Liver (tissue), 6 donors: ENCODE measurements at regions not wholly inside any gene's neighbourhood (a gene's known extent, or its start where the extent isn't known, plus 50 kb on each side); places are given as distances from the start of the nearest gene placed in this dataset.

ENCODE experiments used
- DNase-seq: peaks from one replicate; pipeline ENCODE4 v3.0.0-alpha.2; 2017; ENCODE audit warnings: low spot score
- H3K27ac ChIP-seq, 2 donors: one replicate each; pipeline ENCODE4 v1.7.0; 2013; ENCODE audit warnings: inconsistent platforms in 2 of 2, low read length in 2 of 2, control low read depth in 1 of 2, low read depth in 1 of 2, mild to moderate bottlenecking in 1 of 2
- H3K27me3 ChIP-seq, 4 donors: one replicate each; pipeline versions ENCODE4 v1.6.1 to v1.7.0; 2013; ENCODE audit warnings: low read length in 3 of 4, inconsistent platforms in 1 of 4, mild to moderate bottlenecking in 1 of 4, moderate library complexity in 1 of 4; ENCODE audit not compliant: control insufficient read depth in 4 of 4, insufficient read depth in 4 of 4
- H3K36me3 ChIP-seq, 4 donors: one replicate each; pipeline versions ENCODE4 v1.6.1 to v1.7.0; 2013; ENCODE audit warnings: low read length in 3 of 4, mild to moderate bottlenecking in 3 of 4, low read depth in 1 of 4, moderate library complexity in 1 of 4; ENCODE audit not compliant: control insufficient read depth in 4 of 4, insufficient read depth in 3 of 4
- H3K4me1 ChIP-seq, 4 donors: one replicate each; pipeline versions ENCODE4 v1.6.1 to v1.7.0; 2013; ENCODE audit warnings: low read length in 3 of 4, mild to moderate bottlenecking in 3 of 4, moderate library complexity in 1 of 4; ENCODE audit not compliant: control insufficient read depth in 4 of 4, insufficient read depth in 4 of 4
- H3K4me3 ChIP-seq, 3 donors: one replicate each; pipeline versions ENCODE4 v1.6.1 to v1.7.0; 2013; ENCODE audit warnings: low read length in 3 of 3, control low read depth in 1 of 3, low read depth in 1 of 3, mild to moderate bottlenecking in 1 of 3
- H3K9ac ChIP-seq, 2 donors: one replicate each; pipeline ENCODE4 v1.7.0; 2013; ENCODE audit warnings: low read length in 2 of 2, mild to moderate bottlenecking in 2 of 2, moderate library complexity in 2 of 2, control low read depth in 1 of 2, low read depth in 1 of 2
- H3K9me3 ChIP-seq, 4 donors: one replicate each; pipeline versions ENCODE4 v1.6.1 to v1.7.0; 2013; ENCODE audit warnings: low read length in 3 of 4; ENCODE audit not compliant: control insufficient read depth in 4 of 4
- EGR1 ChIP-seq, 2 donors: IDR thresholded peaks; 2 replicates each; pipeline ENCODE4 v1.6.1; 2016 to 2018; ENCODE audit warnings: antibody characterized with exemption in 2 of 2, low read depth in 2 of 2
- FOXA1 ChIP-seq: IDR thresholded peaks from 2 replicates; pipeline ENCODE4 v1.6.1; 2016; ENCODE audit warnings: antibody characterized with exemption
- HNF4G ChIP-seq: IDR thresholded peaks from 2 replicates; pipeline ENCODE4 v1.6.1; 2016; ENCODE audit warnings: antibody characterized with exemption
- NR2F2 ChIP-seq: IDR thresholded peaks from 2 replicates; pipeline ENCODE4 v1.6.1; 2016; ENCODE audit warnings: antibody characterized with exemption
- SP1 ChIP-seq: IDR thresholded peaks from 2 replicates; pipeline ENCODE4 v1.6.1; 2018; ENCODE audit warnings: antibody characterized with exemption, mild to moderate bottlenecking
- YY1 ChIP-seq: IDR thresholded peaks from 2 replicates; pipeline ENCODE4 v1.6.1; 2016; ENCODE audit warnings: antibody characterized with exemption, mild to moderate bottlenecking
- TF ChIP-seq, protein P1 (sequence below): IDR thresholded peaks from 2 replicates; pipeline ENCODE4 v1.6.1; 2016; ENCODE audit warnings: antibody characterized with exemption
- TF ChIP-seq, protein P2 (sequence below): IDR thresholded peaks from 2 replicates; pipeline ENCODE4 v1.6.1; 2016; ENCODE audit warnings: antibody characterized with exemption
- TF ChIP-seq, protein P3 (sequence below): IDR thresholded peaks from 2 replicates; pipeline ENCODE4 v1.6.1; 2016; ENCODE audit warnings: antibody characterized with exemption, mild to moderate bottlenecking
- donor health status: healthy.
- donor health status: healthy.
- donor health status: healthy.

DNA sequence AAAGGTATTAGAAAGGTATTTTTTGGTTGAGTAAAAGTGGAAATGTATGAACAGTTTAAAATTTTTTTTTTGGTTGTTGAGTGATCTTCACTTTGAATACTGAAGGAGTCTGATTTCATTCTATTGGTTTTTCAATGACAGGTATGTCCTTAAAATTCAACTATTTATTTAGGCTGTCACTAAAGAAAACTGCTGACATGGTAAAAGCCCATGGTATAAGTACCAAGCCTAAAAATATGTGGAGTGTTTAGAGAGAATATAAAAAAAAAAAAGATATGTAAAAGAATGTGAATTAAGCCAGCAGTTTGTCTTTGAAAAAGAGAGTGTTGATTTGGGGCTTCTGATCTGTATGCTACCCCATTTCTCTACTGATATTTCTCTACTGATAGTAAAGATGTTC lies 90.3 kb upstream of the SUCLG2 start:
- H3K27ac ChIP-seq, result no peak overlapping the region
- H3K9ac ChIP-seq, result no peak overlapping the region
- TF ChIP-seq EGR1 (IDR thresholded peaks at IDR 0.05; ENCODE audit: low read depth in 2 of 2), result no peak
- TF ChIP-seq FOXA1, result no peak
- no peak for TF ChIP-seq NR2F2
- TF ChIP-seq, protein P1, sequence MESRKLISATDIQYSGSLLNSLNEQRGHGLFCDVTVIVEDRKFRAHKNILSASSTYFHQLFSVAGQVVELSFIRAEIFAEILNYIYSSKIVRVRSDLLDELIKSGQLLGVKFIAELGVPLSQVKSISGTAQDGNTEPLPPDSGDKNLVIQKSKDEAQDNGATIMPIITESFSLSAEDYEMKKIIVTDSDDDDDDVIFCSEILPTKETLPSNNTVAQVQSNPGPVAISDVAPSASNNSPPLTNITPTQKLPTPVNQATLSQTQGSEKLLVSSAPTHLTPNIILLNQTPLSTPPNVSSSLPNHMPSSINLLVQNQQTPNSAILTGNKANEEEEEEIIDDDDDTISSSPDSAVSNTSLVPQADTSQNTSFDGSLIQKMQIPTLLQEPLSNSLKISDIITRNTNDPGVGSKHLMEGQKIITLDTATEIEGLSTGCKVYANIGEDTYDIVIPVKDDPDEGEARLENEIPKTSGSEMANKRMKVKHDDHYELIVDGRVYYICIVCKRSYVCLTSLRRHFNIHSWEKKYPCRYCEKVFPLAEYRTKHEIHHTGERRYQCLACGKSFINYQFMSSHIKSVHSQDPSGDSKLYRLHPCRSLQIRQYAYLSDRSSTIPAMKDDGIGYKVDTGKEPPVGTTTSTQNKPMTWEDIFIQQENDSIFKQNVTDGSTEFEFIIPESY, result no peak

DNA sequence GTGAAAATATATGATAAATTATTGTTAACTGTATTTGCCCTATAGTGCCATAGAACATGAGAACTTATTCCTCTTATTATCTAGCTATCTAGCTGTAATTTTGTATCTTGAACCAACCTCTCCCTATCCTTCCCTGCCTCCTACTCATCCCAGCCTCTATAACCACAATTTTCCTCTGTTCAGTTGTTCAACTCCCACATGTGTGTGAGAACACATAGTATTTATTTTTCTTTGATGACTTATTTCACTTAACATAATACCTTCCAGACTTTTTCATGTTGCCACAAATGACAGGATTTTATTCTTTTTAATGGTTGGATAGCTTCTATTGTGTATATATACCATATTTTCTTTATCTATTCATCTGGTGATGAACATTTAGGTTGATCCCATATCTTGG lies 85.4 kb upstream of the SUCLG2 start:
- H3K27ac ChIP-seq, result no peak overlapping the region
- H3K4me3 ChIP-seq, result no peak overlapping the region
- TF ChIP-seq, protein P2, sequence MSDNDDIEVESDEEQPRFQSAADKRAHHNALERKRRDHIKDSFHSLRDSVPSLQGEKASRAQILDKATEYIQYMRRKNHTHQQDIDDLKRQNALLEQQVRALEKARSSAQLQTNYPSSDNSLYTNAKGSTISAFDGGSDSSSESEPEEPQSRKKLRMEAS, result no peak
- TF ChIP-seq, protein P3, sequence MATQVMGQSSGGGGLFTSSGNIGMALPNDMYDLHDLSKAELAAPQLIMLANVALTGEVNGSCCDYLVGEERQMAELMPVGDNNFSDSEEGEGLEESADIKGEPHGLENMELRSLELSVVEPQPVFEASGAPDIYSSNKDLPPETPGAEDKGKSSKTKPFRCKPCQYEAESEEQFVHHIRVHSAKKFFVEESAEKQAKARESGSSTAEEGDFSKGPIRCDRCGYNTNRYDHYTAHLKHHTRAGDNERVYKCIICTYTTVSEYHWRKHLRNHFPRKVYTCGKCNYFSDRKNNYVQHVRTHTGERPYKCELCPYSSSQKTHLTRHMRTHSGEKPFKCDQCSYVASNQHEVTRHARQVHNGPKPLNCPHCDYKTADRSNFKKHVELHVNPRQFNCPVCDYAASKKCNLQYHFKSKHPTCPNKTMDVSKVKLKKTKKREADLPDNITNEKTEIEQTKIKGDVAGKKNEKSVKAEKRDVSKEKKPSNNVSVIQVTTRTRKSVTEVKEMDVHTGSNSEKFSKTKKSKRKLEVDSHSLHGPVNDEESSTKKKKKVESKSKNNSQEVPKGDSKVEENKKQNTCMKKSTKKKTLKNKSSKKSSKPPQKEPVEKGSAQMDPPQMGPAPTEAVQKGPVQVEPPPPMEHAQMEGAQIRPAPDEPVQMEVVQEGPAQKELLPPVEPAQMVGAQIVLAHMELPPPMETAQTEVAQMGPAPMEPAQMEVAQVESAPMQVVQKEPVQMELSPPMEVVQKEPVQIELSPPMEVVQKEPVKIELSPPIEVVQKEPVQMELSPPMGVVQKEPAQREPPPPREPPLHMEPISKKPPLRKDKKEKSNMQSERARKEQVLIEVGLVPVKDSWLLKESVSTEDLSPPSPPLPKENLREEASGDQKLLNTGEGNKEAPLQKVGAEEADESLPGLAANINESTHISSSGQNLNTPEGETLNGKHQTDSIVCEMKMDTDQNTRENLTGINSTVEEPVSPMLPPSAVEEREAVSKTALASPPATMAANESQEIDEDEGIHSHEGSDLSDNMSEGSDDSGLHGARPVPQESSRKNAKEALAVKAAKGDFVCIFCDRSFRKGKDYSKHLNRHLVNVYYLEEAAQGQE, result no peak
- TF ChIP-seq, protein P1, result no peak
- no peak for TF ChIP-seq NR2F2
- no peak for TF ChIP-seq SP1
- TF ChIP-seq FOXA1, result no peak
- TF ChIP-seq YY1, result no peak
- no peak for TF ChIP-seq HNF4G
- no peaks in the 10 kb centered on the region for H3K27me3 ChIP-seq
- no peaks in the 10 kb centered on the region for H3K36me3 ChIP-seq
- no peak overlapping the region for H3K9ac ChIP-seq
- DNase-seq, result no peak
- no peaks in the 10 kb centered on the region for H3K9me3 ChIP-seq
- no peaks in the 10 kb centered on the region for H3K4me1 ChIP-seq

More for the DNA sequence above, 90.3 kb upstream of the SUCLG2 start:
- no peak for DNase-seq
- H3K4me1 ChIP-seq, result no peaks in the 10 kb centered on the region
- no peak overlapping the region for H3K4me3 ChIP-seq
- H3K9me3 ChIP-seq, result no peaks in the 10 kb centered on the region
- H3K27me3 ChIP-seq, result no peaks in the 10 kb centered on the region
- peaks cover 0 to 2% (median 0%) of the 10 kb centered on the region in 4 donors for H3K36me3 ChIP-seq
